GM12874 (cell line): ENCODE measurements at regions not wholly inside any gene's neighbourhood (a gene's known extent, or its start where the extent isn't known, plus 50 kb on each side); places are given as distances from the start of the nearest gene placed in this dataset.

Experiments used
- TF ChIP-seq, protein P1 (sequence below): IDR thresholded peaks from 2 replicates; pipeline ENCODE4 v1.5.1; 2011; ENCODE audit warnings: low read depth, mild to moderate bottlenecking, control low read depth, low read length, moderate library complexity; ENCODE audit not compliant: insufficient read depth

- TF ChIP-seq, protein P1, sequence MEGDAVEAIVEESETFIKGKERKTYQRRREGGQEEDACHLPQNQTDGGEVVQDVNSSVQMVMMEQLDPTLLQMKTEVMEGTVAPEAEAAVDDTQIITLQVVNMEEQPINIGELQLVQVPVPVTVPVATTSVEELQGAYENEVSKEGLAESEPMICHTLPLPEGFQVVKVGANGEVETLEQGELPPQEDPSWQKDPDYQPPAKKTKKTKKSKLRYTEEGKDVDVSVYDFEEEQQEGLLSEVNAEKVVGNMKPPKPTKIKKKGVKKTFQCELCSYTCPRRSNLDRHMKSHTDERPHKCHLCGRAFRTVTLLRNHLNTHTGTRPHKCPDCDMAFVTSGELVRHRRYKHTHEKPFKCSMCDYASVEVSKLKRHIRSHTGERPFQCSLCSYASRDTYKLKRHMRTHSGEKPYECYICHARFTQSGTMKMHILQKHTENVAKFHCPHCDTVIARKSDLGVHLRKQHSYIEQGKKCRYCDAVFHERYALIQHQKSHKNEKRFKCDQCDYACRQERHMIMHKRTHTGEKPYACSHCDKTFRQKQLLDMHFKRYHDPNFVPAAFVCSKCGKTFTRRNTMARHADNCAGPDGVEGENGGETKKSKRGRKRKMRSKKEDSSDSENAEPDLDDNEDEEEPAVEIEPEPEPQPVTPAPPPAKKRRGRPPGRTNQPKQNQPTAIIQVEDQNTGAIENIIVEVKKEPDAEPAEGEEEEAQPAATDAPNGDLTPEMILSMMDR = no peak
These were observed 520.2 kb upstream of the NUDT12 start for GRCh38 chr5:104082754-104083153.

GRCh38 chr5:104081232-104081631, 518.6 kb upstream of the NUDT12 start:
- TF ChIP-seq, protein P1 = no peak

DNA sequence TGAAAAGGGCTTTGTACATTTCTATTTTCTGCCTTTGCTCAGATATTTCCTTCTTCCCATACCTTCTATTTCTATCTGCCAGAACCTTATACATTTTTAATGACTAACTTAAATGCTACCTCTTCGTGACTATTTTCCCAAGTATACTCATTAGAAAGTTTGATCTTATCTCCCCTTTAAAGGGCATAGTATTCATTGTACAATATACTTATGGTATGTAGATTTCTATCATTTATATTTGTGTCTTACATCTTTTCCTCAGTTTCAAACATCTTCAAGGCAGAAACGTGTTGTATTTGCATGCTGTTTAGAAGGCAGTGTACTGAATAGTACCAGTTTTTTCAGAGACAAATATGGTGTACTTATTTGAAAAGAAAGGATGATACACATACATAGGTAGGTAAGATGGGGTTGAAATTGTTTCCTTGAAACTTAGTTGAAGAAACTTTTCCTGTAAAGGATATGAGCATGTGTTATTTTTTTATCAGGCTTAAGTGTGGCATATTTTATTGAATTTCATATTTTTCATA, 518.1 kb upstream of the NUDT12 start:
- TF ChIP-seq, protein P1 = no peak

DNA sequence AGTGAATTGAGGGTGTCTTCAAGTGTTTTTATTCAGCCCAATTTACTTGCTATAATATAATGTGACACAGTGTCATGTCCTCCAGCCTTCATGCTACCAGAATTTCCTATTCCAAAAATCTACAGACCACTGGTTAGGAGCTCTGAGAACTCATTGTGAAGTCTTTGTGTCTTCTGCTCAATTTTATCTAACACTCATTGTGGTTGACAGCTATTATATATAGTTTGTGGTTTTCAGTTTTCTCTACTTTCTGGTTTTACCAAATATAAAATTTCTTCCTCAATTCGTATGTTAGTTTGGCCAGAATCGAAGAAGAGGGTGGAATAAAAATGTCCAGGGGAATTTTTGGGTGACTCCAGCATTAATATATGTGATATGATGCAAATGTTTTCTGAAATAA, 509.3 kb upstream of the NUDT12 start:
- TF ChIP-seq, protein P1 = no peak

DNA sequence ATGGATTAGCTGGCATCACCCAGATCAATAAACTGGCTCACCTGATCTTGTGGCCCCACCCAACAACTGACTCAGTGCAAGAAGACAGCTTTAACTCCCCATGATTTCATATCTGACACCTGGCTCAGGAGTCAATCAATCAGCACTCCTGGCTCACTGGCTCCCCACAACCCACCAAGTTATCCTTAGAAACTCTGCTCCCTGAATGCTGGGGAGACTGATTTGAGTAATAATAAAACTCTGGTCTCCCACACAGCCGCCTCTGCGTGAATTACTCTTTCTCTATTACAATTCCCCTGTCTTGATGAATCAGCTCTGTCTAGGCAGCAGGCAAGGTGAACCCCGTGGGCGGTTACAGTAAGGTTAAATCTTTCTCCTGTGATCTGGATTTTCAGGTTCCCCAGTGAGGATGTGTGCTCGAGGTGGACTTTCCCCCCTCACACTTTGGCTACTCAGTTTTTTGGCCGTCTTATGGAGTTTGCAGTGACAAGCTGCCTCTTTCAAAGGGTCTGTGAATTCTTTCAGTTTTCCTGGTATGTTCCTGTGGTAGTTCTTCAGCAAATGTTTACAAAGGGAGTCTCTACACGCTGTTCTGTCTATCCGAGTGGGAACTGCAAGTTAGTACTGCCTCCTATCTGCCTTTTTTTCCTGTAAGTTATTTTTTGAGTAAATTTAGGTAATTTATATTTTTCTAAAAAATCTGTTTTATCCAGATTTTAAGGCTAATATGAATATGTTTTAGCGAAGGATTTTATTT, 500.2 kb upstream of the NUDT12 start:
- TF ChIP-seq, protein P1 = no peak

DNA sequence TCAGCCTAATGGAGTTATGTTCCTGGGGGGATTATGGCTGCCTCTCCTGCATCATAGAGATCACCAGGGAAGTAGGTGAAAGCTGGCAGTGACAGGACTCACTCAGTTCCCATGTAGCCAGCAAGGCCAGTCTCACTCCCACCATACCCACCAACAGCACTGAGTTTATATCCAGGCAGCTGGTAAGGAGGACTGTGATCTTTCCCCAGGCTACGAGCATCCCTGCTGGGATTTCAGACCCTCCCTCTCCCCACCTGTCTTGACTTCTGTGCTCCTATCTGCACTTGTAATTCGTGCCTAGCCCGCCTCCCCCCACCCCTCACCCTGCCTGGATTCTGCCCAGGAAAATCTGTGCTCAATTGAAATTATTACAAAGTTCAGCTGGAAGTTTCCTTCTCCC, 499.1 kb upstream of the NUDT12 start:
- TF ChIP-seq, protein P1 = no peak

DNA sequence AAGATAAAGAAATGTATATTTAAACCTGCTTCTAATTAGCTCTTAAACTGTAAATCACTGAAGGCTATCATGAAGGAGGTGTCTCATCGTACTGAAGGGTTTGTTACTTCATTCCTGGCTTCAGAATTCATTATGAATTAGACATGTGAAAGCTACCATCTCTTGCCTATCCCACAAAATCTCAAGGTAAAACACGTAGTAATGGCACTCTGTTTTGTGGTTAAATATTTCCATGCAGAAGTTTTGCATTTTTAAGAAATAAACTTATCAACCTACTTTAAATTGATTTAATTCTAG, 490.7 kb upstream of the NUDT12 start:
- TF ChIP-seq, protein P1 = no peak
